Suppressor macrophage treated with lipopolysaccharide for 4 hours (primary cell): ENCODE measurements at regions not wholly inside any gene's neighbourhood (a gene's known extent, or its start where the extent isn't known, plus 50 kb on each side); places are given as distances from the start of the nearest gene placed in this dataset.
A peak's percentile ranks its signal among the peaks of the same experiment; 100 is the strongest.

Experiments
- DNase-seq: peaks from one replicate; pipeline ENCODE4 v3.0.0-alpha.2; 2020

DNA sequence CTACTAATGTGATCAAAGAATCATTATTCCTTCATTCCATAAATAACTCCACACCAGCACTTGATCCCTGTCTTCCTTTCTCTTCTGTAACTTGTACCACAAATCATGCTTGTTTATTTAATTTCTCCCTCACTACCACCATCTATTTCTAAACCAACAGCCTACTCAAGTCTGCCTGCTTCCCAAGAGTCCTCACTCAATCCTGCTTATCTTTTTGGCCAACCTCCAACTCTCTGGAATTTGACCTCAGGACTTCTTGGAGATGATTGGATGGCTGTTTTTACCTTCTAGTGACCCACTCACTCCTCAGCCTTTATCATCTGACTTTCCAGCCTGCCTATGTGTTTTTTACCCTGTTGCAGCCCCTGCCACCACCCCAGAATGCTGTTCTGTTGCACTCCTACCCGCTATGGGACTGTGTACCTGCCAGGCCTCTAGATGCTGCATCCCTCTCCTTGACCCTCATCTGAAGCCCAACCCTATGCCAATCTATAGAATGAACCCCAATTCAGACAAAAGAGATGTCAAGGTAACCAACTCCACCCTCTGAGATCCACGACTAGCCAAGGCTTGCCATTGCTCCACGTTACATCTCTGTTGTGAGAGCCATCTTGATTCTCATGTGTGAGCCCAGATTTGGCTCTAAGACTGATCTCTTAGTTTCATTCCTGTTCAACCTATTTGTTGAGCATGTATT is 150.2 kb upstream of the PLEKHG7 start:
- DNase-seq: no peak

DNA sequence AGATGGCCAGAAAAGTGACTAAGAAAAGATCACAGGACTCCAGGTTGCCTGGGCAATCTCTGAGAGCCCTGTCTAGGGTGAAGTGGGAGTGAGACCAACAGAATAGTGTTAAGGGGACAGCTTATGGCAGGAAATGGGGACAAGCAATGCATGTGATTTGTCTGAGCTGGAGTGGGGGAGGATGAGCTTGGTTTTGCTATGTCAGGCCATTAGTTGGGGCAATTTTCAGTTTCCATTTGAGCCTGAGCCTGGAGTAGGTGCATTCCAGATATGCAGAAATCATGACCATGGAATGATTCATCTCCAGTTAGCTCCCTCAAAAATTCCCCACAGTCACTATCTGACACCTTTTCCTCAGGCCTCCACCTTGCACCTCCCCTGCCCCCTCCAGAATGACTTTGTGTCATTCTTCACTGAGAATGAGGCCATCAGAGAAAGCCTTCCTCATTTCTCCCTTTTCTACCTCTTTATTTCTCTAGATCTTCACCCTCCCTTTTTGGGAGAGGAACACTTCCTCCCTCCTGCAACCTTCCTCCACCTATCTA is 150.9 kb upstream of the PLEKHG7 start:
- DNase-seq: peak; percentile 97

DNA sequence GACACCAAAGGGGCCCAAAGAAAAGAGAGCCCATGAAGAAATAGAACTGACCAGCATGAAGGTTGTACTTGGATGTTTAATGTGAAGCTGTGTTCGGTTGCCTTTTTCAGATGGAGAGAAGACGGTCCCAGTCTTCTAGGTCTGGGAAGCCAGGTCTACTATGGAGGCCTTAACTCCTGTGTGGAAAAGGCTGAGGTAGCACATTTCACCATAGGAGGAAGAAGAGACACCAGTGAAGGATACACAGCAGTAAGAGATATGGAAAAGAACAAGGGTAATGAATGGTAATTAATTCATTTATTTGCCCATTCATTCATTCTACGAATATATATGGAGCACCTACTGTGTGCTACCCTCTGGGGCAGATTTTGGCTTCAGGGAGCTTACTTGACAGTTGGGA is 151.6 kb upstream of the PLEKHG7 start:
- DNase-seq: no peak

DNA sequence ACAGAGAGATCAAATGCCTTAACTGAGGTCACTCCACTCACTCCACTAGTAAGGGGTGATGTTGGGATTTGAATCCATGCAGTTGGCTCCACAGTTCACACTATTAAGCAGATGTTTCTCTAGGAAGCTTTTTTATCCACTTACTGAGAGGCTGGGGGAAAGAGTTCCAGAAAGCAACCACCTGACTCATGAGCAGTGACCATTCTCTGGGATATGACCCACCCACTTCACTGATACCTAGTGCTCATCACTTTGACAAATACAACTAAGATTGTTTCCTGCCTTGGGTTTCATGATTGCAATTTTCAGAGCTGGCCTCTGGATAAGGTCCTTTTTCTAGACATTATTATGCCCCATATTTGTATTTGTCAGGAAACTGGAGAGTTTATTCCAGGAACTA is 152.1 kb upstream of the PLEKHG7 start:
- DNase-seq: no peak

DNA sequence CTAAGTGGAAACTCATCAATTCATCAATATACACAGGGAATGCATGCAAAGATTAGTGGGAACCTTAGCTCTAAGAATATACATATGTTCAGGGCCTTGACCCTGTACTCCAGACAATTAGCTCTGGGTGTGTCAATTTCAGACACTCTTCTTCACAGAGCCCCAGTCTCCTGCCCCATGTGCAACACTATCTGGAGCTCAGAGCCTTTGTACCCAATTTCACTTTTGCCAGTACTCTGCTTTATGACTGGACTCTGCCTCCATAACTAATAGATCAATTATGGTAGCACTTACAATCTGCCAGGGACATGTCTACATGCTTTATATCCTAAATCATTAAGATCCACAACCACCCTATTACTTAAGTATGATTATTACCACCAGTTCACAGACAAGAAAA is 152.5 kb upstream of the PLEKHG7 start:
- no peak for DNase-seq

DNA sequence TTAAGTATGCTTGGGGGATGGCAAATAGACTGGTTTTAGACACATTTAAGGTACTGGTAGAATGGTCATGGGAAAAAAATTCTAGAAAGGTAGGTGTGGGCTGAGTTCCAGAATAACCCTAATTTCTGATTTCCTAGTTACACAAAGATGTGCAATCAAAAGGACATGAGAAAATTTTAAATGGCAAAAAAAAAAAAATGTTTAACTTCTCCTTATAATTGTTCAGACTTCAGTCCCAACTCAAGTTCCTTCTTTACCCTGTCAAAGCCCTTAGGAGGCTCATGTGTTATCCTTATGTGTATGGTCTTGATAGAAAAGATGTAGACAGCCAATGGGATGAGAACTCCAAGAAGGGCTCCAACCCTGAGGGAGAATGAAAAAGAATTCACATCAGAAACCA is 153.3 kb upstream of the PLEKHG7 start:
- no peak for DNase-seq

DNA sequence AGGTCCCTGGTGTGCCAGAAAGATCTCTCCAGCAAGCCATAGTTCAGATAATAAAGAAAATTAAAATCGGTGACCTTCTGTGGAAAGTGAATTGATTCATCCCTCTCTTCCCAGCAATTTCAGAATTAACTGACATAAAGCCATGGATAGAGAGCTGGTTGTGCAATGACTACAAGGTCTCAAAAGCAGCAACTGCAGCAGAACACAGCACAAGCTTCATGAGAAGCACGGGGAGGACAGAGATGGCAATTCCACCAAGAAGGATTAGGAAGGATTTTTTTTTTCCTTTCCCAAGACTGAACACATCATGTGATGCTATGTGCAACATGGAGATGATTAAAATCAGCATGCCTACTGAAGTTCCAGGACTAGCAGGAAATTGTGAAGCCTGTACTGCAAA is 154.9 kb upstream of the PLEKHG7 start:
- DNase-seq: no peak

DNA sequence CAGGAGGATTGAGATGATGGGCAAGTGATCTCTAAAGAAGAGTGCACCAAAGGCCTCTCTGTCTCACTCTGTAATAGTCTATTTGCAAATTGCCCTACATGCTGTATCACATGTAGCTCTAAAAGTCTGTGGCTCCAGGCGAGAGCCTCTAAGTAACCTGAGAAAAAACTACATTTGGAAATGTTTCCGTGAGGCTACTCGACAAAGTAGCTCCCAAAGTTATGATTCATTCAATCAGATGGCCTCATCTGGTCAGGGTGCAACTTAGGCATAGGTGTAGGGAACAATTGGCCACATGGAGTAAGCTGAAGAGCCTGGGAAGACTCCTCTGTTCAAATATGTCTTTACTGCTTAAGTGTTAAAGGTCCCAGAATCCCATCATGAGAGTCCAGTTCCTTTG is 155.4 kb upstream of the PLEKHG7 start:
- DNase-seq: no peak

DNA sequence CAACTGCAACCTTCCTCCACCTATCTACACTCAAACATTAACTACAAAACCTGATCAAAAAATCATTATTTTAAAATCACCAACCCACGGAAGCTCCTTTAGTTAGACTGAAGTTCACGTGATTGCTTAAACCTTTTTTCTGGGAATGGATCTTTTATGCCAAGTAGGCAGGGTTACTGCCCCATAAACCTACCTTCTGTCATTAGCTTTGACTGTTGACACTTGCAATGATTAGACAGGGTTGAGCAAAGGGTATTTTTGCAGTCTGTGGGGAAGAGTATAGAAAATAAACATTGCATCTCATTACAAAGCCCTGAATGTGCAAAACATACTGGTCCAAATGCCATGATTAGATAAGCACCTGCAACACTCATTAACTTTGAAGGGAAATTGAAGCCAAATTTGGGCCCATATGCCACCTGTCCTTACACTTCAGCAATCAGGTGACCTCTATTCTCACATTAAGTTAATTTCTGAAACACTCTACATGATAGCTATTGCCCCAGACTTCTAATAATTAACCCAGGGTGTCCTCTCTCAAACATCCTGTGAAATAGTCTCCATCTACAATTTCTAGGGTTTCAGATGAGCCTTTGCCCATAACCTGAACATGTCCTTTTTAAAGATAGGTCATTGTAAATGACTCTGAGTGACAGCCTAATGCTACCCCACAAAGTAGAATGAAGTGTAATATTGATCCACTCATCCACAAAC is 156.0 kb upstream of the PLEKHG7 start:
- no peak for DNase-seq

DNA sequence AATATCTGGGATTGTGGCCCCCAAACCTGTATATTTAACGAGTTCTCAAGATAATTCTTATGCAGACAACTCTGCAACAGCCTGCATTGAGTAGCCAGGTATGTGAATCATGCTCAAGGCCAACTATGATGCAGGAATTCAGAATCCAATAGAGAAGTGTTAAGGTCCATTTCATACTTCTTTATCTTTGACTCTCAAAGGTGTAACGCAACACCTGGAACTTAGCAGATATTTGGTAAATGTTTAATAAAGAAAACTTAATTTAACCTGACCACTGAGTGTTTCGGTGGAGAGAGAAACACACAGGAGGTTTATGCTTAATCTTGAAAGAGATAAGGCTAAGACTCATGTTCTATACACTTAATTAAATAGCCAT is 156.5 kb upstream of the PLEKHG7 start:
- no peak for DNase-seq

DNA sequence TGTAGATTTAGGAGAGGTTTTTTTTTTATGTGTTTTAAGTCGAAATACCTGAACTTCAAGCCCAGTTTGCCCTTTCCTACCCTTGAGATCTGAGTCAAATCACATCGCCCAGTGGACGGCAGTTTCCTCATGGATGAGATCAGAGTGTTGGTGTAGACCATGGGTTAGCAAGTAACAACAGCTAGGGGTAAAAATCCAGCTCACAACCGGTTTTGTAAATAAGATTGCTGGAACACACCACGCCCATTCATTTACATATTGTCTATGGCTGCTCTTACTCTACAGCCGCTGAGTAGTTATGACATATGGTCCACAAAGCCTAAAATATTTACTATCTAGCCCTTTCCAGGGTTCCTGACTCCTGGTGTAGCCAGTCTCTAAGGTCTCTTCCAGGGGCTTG is 158.5 kb upstream of the PLEKHG7 start:
- DNase-seq: no peak

DNA sequence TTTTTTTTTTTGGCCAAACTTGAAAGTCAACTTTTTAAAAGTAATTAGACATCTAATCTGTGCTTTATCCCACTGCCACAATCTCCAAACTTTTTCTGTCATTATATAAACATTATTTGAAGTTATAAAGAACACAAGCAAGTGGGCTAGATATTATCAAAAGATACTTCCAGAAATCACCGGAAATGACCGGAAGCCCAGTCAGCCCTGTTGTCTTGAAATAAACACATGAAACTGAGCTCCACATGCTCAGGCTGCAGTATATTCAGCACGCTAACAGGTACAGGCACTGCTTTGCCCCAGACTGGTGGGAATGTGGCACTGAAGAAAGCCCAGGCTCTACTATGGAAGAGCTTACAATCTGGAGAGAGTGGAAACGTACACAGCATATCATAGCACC is 158.9 kb upstream of the PLEKHG7 start:
- DNase-seq: no peak

DNA sequence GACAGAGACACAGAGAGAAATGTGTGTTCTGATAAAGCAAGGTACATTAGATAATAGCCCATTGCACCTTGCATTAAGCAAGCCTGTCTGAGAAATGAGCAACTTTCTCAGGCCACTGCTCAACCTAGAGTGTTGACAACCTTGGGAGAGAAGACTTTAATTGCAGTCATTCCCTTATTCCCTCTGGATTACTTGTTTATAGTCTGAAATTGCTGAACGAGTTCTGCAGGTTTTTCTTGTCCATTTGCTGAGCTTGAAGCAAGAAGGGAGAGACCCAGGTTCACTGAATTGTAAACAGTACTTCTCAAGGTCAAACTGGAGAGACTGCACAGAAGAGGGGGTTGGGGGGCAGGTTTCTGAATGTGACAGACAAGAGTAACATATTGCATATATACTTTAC is 159.4 kb upstream of the PLEKHG7 start:
- no peak for DNase-seq

DNA sequence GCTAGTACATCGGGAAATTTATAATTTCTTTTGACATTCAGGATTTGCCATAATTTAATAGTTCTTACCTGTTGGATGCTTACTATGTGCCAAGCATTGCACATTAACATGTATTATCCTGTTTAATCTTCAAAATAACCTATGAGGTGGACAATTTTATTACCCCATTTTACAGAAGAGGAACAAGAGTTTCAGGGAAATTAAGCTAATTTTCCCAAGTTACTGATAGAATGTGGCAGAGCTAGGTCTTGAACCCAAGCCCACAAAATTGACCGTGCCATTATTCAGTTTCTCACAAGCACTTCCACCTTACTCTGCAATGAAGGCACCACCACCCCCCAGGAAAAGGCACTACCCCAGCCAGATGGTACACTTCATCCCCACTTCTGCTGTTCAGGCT is 161.1 kb upstream of the PLEKHG7 start:
- no peak for DNase-seq

DNA sequence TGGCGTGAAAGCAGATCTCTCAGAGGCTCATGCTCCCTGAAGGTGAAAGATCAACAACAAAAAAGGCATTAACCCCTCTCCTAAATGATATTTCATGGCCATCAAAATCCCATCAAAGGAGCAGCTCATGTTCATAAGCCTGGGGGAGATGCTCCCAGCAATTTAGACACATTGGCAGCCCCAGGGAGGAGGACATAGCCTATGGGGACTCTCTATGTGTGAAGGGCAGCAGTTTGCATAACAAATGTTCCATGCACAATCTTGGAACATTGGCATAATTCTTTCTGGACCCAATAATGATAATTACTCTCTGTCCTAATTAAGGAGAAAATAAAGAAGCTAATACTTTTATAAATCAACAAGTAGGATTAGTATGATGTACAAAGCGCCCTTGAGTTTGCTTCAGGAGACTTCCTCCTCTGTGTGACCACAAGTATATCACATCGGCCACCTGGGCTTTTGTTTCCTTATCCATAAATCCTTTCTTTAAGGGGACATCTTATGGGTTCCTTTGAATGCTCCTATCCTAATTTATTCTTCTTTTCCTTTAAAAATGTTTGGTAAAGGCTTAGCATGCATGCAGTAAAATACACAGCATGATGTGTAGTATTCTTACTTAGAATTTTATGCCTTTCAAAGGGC is 161.9 kb upstream of the PLEKHG7 start:
- no peak for DNase-seq

DNA sequence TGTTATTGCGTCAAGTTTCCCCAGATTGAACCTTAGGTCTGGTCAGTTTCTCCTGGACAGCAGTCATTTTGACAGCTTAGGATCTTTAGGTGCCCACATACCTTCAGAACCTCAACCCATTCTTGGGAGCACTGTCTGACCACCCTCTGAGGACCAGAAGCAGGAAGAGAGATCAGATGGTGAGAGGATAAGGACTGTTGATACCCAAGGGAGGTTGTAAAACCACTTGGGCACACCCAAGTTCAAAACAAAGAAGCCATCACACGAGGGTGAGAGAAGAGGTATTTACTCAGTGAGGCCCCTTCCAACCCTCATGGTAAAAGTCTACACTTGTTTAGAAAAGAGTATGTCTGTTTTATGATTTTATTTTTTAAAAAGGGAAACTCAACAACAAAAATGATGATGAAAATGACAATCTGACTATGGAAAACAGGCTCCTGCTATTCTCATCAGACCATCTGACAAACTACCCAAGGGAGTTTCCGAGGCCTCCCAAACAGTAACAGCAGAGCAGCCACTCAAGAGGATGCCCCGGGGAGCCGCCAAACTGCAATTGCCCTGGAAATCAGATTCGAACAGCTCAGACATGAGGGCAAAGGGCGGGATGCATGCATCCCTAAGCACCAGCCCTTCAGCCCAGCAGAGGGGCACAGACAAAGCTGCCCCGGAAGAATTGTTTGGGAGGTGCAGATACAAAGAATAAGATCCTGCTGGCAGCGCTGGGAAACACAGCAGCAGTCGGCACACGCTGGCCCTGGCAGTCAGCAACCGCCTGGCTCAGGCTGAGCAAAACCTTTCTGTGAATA is 162.6 kb upstream of the PLEKHG7 start:
- DNase-seq: peak; percentile 65

DNA sequence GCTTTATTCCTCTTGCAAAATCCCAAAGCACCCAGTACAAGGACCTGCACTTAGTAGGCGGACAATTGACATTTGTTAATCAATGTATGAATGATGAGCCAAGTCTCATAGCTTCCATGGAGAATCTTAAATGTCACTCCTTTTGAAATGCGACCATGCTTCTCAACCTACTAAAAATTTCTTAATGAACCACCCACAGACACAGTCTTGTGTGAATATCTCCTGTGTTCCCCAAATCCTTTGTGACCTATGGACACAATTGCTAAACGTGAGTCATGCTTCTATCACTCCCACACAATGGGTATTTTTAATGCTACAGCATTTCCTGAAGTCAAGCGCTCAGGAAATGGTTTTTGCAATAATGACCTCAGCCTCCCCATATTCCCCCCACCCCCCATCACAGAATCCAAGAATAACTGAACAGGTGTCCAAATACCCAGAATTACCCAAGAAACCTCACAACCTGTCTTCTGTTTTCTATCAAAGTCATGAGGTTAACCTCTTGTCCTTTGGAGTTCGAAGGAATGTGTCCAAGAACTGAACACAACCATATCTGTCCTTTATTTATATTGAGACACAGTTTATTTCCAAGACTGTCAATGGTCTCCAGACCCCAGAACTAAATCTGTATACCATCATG is 163.6 kb upstream of the PLEKHG7 start:
- DNase-seq: peak; percentile 95

DNA sequence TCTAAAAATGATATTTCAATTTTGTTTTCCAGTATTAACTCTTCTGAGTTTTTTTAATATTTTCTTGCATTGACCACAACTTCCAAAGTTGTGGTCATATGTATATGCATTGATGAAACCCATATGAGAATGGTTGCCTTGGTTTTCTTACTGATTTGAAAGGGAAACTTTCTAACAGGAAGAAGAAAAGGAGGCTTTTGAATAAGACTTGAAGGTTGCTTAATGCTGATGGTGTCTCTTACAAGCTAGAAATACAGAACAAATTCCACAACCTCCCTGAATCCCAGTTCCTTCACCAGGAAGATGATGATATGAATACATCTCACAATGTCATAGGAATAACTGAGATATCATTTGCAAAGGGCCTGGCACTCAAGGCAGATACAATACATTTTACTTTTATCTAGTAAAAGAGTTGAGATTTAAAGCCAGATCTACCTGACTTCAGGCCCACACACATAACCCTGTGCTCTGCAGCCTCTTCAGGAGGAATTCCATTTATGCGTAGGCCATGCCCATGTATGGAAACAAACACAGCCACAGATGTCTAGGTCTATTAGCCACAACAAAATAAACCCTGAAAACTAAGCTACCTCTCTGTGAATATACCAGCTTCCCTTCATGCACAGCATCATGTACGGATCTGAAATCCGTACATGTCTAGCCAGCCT is 165.4 kb upstream of the PLEKHG7 start:
- peak; percentile 74 for DNase-seq

DNA sequence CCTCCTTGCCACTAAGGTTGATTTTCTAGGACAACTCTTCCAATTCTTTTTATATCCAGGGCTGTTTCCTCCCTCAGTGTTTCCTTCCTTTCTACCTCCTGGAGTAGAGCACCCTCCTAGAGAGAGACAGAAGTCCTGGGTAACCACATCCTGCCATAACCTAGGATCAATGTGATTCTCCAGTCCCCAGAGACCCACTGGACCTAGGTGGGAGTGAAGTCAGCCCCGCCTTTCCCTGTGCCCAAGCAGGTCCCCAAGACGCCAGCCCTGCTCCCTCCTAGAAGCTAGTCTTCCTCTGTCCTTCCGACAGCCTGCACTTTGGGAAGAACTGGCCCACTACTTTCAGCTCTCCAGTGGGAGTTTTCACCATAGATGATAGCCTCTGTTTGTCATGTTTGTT is 166.8 kb upstream of the PLEKHG7 start:
- no peak for DNase-seq

DNA sequence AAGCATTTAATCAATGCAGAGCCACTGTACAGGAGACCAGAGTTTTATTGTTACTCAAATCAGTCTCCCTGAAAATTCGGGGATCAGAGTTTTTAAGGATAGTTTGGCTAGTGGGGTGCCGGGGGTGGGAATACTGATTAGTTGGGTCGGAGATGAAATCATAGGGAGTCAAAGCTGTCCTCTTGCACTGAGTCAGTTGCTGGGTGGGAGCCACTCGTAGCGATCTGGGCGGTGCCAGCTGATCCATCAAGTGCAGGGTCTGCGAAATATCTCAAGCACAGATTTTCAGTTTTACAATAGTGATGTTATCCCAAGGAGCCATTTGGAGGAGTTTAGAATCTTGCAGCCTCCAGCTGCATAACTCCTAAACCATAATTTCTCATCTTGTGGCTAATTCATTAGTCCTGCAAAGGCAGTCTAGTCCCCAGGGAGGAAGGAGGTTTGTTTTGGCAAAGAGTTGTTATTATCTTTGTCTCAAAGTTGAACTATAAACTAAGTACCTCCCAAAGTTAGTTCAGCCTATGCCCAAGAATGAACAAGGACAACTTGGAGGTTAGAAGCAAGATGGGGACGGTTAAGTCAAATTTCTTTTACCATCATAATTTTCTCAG is 169.4 kb upstream of the PLEKHG7 start:
- DNase-seq: no peak

DNA sequence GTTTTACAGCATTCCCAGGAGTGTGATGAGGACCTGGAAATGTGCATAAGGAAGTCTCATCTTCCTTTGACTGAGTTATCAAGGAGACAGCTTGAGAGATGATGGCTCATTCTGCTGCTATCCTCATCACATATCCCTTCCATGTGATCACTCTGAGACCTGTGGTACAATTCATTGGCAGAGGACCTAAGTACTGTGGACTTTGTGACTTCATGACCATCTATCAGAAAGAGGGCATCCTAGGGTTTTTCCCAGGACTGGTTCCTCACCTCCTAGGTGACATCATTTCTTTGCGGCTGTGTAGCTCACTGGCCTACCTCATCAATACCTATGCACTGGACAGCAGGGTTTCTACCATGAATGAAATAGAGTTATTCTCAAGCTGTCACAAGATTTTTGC is 172.1 kb upstream of the PLEKHG7 start:
- no peak for DNase-seq

DNA sequence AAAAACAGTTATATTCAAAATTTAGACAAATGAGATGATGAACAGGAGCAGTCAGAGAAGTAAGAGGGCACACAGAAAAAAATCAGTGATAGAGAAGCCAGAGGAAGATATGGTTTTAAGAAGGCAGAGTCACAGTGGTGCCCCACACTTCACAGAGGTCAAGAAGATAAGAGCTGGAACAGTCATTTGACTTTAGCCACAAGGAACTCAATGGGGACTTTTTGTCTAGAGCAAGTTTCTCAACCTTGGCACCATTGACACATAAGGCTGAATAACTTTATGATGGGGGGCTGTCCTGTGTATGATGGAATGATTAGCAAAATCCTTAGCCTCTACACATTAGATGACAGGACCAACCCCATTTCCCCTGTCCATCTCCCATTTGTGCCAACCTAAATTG is 172.8 kb upstream of the PLEKHG7 start:
- no peak for DNase-seq
